Psoas muscle (tissue), 7 donors: ENCODE measurements at regions not wholly inside any gene's neighbourhood (a gene's known extent, or its start where the extent isn't known, plus 50 kb on each side); places are given as distances from the start of the nearest gene placed in this dataset.
"Not testable (repeated sequence)": the region's sequence is repeated elsewhere in the genome, so short reads cannot be mapped to it uniquely, and the experiment has no call there.

Experiments
- ATAC-seq, 4 donors: fragments of 200-7000 bp; cut with Tn5 transposase; one replicate each; pipeline ENCODE4 v1.9.1; 2020; ENCODE audit warnings: moderate library complexity in 3 of 4, mild to moderate bottlenecking in 2 of 4
- DNase-seq, 2 donors: peaks; one replicate each; pipeline ENCODE4 v3.0.0-alpha.2; 2020
- H3K27ac ChIP-seq: fragments of 200-600 bp; one replicate; pipeline ENCODE4 v1.8.0; 2022
- H3K27me3 ChIP-seq, 3 donors: fragments of 200-600 bp in 1 of 3; one replicate each; pipeline versions ENCODE4 v1.6.1 to v1.8.0; 2013 to 2022; ENCODE audit warnings: low read length in 2 of 3, mild to moderate bottlenecking in 2 of 3, moderate library complexity in 1 of 3; ENCODE audit not compliant: insufficient read depth in 3 of 3
- H3K36me3 ChIP-seq, 2 donors: fragments of 200-600 bp in 1 of 2; one replicate each; pipeline versions ENCODE4 v1.6.1 to v1.8.0; 2013 to 2022; ENCODE audit warnings: low read depth in 1 of 2, mild to moderate bottlenecking in 1 of 2, moderate library complexity in 1 of 2; ENCODE audit not compliant: insufficient read depth in 1 of 2
- H3K4me1 ChIP-seq: fragments of 200-600 bp; one replicate; pipeline ENCODE4 v1.8.0; 2022
- H3K4me3 ChIP-seq: fragments of 200-600 bp; one replicate; pipeline ENCODE4 v1.8.0; 2022; ENCODE audit warnings: mild to moderate bottlenecking
- H3K9me3 ChIP-seq: fragments of 200-600 bp; one replicate; pipeline ENCODE4 v1.8.0; 2022
- WGBS, 3 donors: extraction: QIAGEN DNeasy Blood & Tissue Kit; methylation state at CpG; one replicate each; pipeline versions ENCODE4 v1.1.6 to v1.1.7; 2013; 5-methylcytosine and 5-hydroxymethylcytosine counted together
- intact Hi-C, 2 donors: fragments of 100-400 bp; cut with DNase I; formaldehyde crosslinking; loops; one replicate each; pipeline versions ENCODE4 v1.11.0 to v1.14.2; 2022
- TF ChIP-seq, protein P1 (sequence below): fragments of 200-600 bp; IDR thresholded peaks from one replicate; pipeline ENCODE4 v1.8.0; 2022; ENCODE audit warnings: antibody characterized with exemption
- donor health status: healthy with polysubstance abuse.
- donor health status: DM: no; HTN: no; CAD: no; lungs with moderate emphysema.
- donor health status: Bipolar disorder and iron deficiency.
- donor health status: healthy.
- donor health status: DM: yes; HTN: yes; CAD: no.
- donor health status: DM: no; HTN: no; CAD: no.
- donor health status: DM: yes; HTN: yes; CAD: no.

DNA sequence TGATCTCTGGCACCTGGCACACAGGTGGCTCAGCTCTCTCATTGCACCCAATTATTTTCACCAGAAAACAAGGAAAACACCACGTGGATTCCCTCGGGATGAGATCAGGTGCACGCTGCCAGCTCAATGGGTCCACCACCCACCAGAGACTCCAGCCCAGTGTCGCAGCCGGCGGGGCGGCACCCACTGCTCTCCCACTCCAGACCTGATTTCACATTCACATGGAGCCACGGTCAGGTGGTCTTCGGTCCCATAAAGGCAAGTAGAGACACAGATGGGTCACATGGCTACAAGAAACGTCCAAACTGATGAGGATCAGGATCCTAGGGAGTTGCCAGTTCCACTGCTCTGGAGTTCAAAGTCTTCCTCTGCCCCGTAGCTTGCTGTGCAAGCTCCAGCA, 217.6 kb downstream of the ANKRD30B start:
- ATAC-seq (no peak), DNase-seq (no peak)
- intact Hi-C loops, result no loop called here
- TF ChIP-seq, protein P1, sequence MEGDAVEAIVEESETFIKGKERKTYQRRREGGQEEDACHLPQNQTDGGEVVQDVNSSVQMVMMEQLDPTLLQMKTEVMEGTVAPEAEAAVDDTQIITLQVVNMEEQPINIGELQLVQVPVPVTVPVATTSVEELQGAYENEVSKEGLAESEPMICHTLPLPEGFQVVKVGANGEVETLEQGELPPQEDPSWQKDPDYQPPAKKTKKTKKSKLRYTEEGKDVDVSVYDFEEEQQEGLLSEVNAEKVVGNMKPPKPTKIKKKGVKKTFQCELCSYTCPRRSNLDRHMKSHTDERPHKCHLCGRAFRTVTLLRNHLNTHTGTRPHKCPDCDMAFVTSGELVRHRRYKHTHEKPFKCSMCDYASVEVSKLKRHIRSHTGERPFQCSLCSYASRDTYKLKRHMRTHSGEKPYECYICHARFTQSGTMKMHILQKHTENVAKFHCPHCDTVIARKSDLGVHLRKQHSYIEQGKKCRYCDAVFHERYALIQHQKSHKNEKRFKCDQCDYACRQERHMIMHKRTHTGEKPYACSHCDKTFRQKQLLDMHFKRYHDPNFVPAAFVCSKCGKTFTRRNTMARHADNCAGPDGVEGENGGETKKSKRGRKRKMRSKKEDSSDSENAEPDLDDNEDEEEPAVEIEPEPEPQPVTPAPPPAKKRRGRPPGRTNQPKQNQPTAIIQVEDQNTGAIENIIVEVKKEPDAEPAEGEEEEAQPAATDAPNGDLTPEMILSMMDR, result no peak
- no peaks in the 10 kb centered on the region for H3K4me1 ChIP-seq
- 82 to 83% (median 82%) methylated on average over 11 of the region's 11 CpGs for WGBS, 3 donors
- no peaks in the 10 kb centered on the region for H3K9me3 ChIP-seq
- no peak overlapping the region for H3K27ac ChIP-seq
- H3K27me3 ChIP-seq, result no peaks in the 10 kb centered on the region
- H3K36me3 ChIP-seq, result no peaks in the 10 kb centered on the region
- no peak overlapping the region for H3K4me3 ChIP-seq

DNA sequence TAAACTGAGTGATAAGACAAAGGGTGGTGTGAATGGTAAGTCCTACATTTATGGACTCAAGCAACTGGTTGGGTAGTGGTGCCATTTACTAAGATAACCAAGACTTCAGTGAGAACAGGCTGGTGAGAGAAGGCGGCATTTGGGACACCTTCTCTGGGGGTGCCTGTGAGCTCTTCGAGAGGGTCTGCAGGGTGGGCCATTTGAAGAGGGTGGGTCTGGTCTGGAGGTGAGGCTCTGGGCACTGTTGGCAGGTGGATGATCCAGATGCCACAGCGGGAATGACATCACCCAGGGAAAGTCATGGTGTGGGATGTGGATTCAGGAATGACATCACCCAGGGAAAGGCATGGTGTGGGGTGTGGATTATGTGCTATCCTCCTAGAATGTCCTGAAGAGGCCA, 219.3 kb downstream of the ANKRD30B start:
- H3K9me3 ChIP-seq, H3K36me3 ChIP-seq, H3K4me3 ChIP-seq, H3K27ac ChIP-seq, DNase-seq, H3K27me3 ChIP-seq, H3K4me1 ChIP-seq, intact Hi-C loops, ATAC-seq: not testable (repeated sequence)
- 72 to 84% (median 79%) methylated on average over 3 of the region's 3 CpGs for WGBS, 3 donors

DNA sequence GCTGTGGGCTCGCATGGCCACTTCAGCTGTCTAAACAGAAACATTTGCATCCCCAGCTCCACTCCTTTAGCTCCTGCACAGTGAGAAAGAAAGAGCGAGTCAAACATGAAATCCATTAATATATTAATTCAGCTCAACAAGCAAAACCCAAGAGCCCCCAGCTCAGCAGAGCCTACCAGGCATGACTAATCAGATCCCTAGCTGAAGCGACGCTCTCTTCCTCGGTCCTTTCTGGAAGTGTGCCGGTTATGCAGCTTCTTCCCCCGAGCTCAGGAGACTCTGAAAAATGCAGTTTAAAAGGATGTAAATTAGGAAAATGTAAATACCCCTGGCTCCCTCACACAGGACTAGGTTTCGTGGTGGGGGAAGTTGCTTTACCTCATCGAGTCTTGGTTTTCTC, 221.5 kb downstream of the ANKRD30B start:
- Histone ChIP-seq H3K4me1 (no peaks in the 10 kb centered on the region), H3K27ac (no peak overlapping the region), H3K4me3 (no peak overlapping the region), H3K27me3 (no peaks in the 10 kb centered on the region), H3K9me3 (no peaks in the 10 kb centered on the region), H3K36me3 (no peaks in the 10 kb centered on the region)
- no peak for DNase-seq
- WGBS, 3 donors, result 47 to 66% (median 50%) methylated on average over 9 of the region's 9 CpGs
- no peak for ATAC-seq
- TF ChIP-seq, protein P1, result no peak
- intact Hi-C loops, result no loop called here

GRCh38 chr18:14970027-14970426, 222.1 kb downstream of the ANKRD30B start:
- TF ChIP-seq, protein P1, result no peak
- ATAC-seq, result peak; percentile 47 to 78 (median 71)

DNA sequence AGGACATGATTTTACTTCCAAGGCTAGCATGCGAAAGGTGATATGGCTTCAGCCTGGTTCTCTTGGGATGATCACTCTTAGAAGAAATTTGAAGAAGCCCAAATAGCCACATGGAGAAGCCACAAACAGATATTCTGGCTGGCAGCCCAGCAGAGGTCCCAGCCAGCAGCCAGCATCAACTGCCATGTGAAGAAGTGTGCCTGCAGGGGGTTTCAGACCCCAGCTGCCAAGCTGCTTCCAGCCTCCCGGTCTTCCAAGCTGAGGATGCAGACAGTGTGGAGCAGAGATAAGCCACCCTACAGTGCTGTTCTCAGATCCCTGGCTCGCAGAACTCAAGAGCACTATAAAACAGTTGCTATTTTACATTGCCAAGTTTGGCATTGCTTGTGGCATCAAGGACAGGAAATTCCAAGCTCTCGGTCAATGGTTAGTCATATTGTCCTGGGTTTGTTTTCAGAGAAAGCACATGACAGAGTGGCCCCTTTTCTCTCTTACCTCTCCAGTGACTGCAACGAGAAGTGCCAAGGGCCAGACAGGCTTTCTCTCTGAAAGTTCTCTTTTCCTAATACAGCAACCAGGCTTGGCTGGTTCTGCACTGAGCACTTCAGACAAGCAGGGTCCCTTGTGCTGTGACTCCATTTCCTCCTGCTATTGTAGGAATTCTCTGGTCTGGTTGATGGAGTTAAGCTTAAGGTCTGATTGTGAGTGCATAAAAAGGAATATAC, 223.7 kb downstream of the ANKRD30B start:
- 30 to 68% (median 31%) methylated on average over 5 of the region's 5 CpGs for WGBS, 3 donors
- ATAC-seq (peak; percentile 66 to 84 (median 74)), DNase-seq (no peak)
- H3K36me3 ChIP-seq, result no peaks in the 10 kb centered on the region
- H3K27me3 ChIP-seq, result no peaks in the 10 kb centered on the region
- intact Hi-C loops, result no loop called here
- H3K9me3 ChIP-seq, result no peaks in the 10 kb centered on the region
- TF ChIP-seq, protein P1, result no peak
- H3K4me1 ChIP-seq, result no peaks in the 10 kb centered on the region
- H3K4me3 ChIP-seq, result no peak overlapping the region
- no peak overlapping the region for H3K27ac ChIP-seq

More at GRCh38 chr18:14970027-14970426, 222.1 kb downstream of the ANKRD30B start:
- Histone ChIP-seq H3K27ac (no peak overlapping the region), H3K36me3 (no peaks in the 10 kb centered on the region), H3K9me3 (no peaks in the 10 kb centered on the region), H3K4me1 (no peaks in the 10 kb centered on the region), H3K4me3 (no peak overlapping the region), H3K27me3 (no peaks in the 10 kb centered on the region)
- intact Hi-C loops, result no loop called here
- WGBS, 3 donors, result 54 to 77% (median 64%) methylated on average over 5 of the region's 5 CpGs
- no peak for DNase-seq

- H3K9me3 ChIP-seq, H3K4me3 ChIP-seq, H3K4me1 ChIP-seq, DNase-seq, H3K27me3 ChIP-seq, intact Hi-C loops, H3K36me3 ChIP-seq, ATAC-seq, H3K27ac ChIP-seq: not testable (repeated sequence)
- 68 to 76% (median 70%) methylated on average over 4 of the region's 4 CpGs for WGBS, 3 donors
Observed at GRCh38 chr18:14973421-14973820, 225.4 kb downstream of the ANKRD30B start.
